Neural cell (in vitro differentiated cells): ENCODE measurements at regions not wholly inside any gene's neighbourhood (a gene's known extent, or its start where the extent isn't known, plus 50 kb on each side); places are given as distances from the start of the nearest gene placed in this dataset.

ENCODE experiments used
- H2AFZ ChIP-seq: fragments of 200-600, 300-800 bp; sonication (generic), shearing (Covaris generic); 2 replicates; pipeline ENCODE4 v1.6.0; 2014; ENCODE audit warnings: low read depth, mild to moderate bottlenecking, antibody characterized with exemption, low read length, moderate library complexity
- H3F3A ChIP-seq: fragments of 200-600 bp; shearing (Covaris generic); 2 replicates; pipeline ENCODE4 v1.6.1; 2016; ENCODE audit warnings: mild to moderate bottlenecking, moderate library complexity, mixed read lengths, antibody characterized with exemption, low read length; ENCODE audit not compliant: insufficient read depth, poor library complexity, severe bottlenecking
- H3K27ac ChIP-seq: fragments of 200-600, 300-800 bp; sonication (generic), shearing (Covaris generic); 2 replicates; pipeline ENCODE4 v1.5.1; 2014; ENCODE audit warnings: mild to moderate bottlenecking, low read length, moderate library complexity
- H3K27me3 ChIP-seq: fragments of 300-800, 200-600 bp; sonication (generic), shearing (Covaris generic); 2 replicates; pipeline ENCODE4 v1.6.0; 2014; ENCODE audit warnings: mild to moderate bottlenecking, low read depth, low read length, moderate library complexity; ENCODE audit not compliant: insufficient read depth
- H3K36me3 ChIP-seq: fragments of 300-800, 200-600 bp; sonication (generic), shearing (Covaris generic); 2 replicates; pipeline ENCODE4 v1.5.1; 2014; ENCODE audit warnings: mild to moderate bottlenecking, antibody characterized with exemption, low read length, moderate library complexity; ENCODE audit not compliant: insufficient read depth
- H3K4me2 ChIP-seq: fragments of 300-800, 200-600 bp; sonication (generic), shearing (Covaris generic); 2 replicates; pipeline ENCODE4 v1.6.0; 2014; ENCODE audit warnings: mild to moderate bottlenecking, low read length
- H3K4me3 ChIP-seq: fragments of 300-800, 200-600 bp; sonication (generic), shearing (Covaris generic); 2 replicates; pipeline ENCODE4 v1.5.1; 2014; ENCODE audit warnings: mild to moderate bottlenecking, low read length, moderate library complexity
- H3K79me2 ChIP-seq: fragments of 200-600 bp; shearing (Covaris generic); replicated peaks from 2 replicates; pipeline ENCODE4 v1.6.0; 2014; ENCODE audit warnings: mild to moderate bottlenecking, low read length, moderate library complexity; ENCODE audit not compliant: insufficient read depth
- H3K9ac ChIP-seq: fragments of 300-800, 200-600 bp; sonication (generic), shearing (Covaris generic); 2 replicates; pipeline ENCODE4 v1.6.1; 2016; ENCODE audit warnings: mild to moderate bottlenecking, low read length, mixed read lengths
- H3K9me2 ChIP-seq: fragments of 200-600 bp; shearing (Covaris generic); 2 replicates; pipeline ENCODE4 v1.6.1; 2016; ENCODE audit warnings: mild to moderate bottlenecking, low read length, mixed read lengths; ENCODE audit not compliant: insufficient read depth
- H3K9me3 ChIP-seq: fragments of 200-600, 300-800 bp; sonication (generic), shearing (Covaris generic); 2 replicates; pipeline ENCODE4 v1.6.1; 2016; ENCODE audit warnings: mild to moderate bottlenecking, mixed run types, low read length, moderate library complexity, mixed read lengths
- H4K20me1 ChIP-seq: fragments of 200-600 bp; shearing (Covaris generic); 2 replicates; pipeline ENCODE4 v1.6.1; 2016; ENCODE audit warnings: mild to moderate bottlenecking, mixed run types; ENCODE audit not compliant: insufficient read depth
- CTCF ChIP-seq: fragments of 450-650 bp; IDR thresholded peaks from 2 replicates; pipeline ENCODE4 v1.5.1; 2014; ENCODE audit warnings: antibody characterized with exemption, mild to moderate bottlenecking, moderate library complexity; ENCODE audit not compliant: poor library complexity, severe bottlenecking
- EP300 ChIP-seq: fragments of 450-650 bp; conservative IDR thresholded peaks from 2 replicates; pipeline ENCODE4 v1.6.1; 2014; ENCODE audit warnings: antibody characterized with exemption, mild to moderate bottlenecking, moderate library complexity; ENCODE audit not compliant: poor library complexity, severe bottlenecking
- EZH2 ChIP-seq: fragments of 200-600, 300-800 bp; shearing (Covaris generic), sonication (generic); IDR thresholded peaks from 2 replicates; pipeline ENCODE4 v1.6.1; 2014; ENCODE audit warnings: antibody characterized with exemption, low read length, borderline replicate concordance, mild to moderate bottlenecking; ENCODE audit not compliant: insufficient read depth, poor library complexity, severe bottlenecking
- MXI1 ChIP-seq: fragments of 450-650 bp; conservative IDR thresholded peaks from 2 replicates; pipeline ENCODE4 v1.6.1; 2014; ENCODE audit warnings: antibody characterized with exemption, mild to moderate bottlenecking; ENCODE audit not compliant: poor library complexity, severe bottlenecking
- POLR2AphosphoS5 ChIP-seq: IDR thresholded peaks from 2 replicates; pipeline ENCODE4 v1.6.1; 2012
- RAD21 ChIP-seq: fragments of 450-650 bp; conservative IDR thresholded peaks from 2 replicates; pipeline ENCODE4 v1.6.1; 2014; ENCODE audit warnings: antibody characterized with exemption, mild to moderate bottlenecking, moderate library complexity
- REST ChIP-seq: IDR thresholded peaks from 2 replicates; pipeline ENCODE4 v1.6.1; 2012; ENCODE audit warnings: borderline replicate concordance
- SMC3 ChIP-seq: fragments of 450-650 bp; conservative IDR thresholded peaks from 2 replicates; pipeline ENCODE4 v1.6.1; 2014; ENCODE audit warnings: antibody characterized with exemption, mild to moderate bottlenecking, moderate library complexity; ENCODE audit not compliant: poor library complexity
- TAF1 ChIP-seq: IDR thresholded peaks from 2 replicates; pipeline ENCODE4 v1.6.1; 2012; ENCODE audit warnings: low read depth

- Histone ChIP-seq H3K9ac (no peak overlapping the region), H3K27ac (no peak overlapping the region), H3K36me3 (no peaks in the 10 kb centered on the region), H3K27me3 (no peaks in the 10 kb centered on the region), H3F3A (no peaks in the 10 kb centered on the region), H4K20me1 (no peaks in the 10 kb centered on the region), H2AFZ (no peak overlapping the region), H3K4me2 (no peak overlapping the region), H3K79me2 (no peaks in the 10 kb centered on the region), H3K4me3 (no peak overlapping the region), H3K9me2 (no peaks in the 10 kb centered on the region), H3K9me3 (no peaks in the 10 kb centered on the region)
- TF ChIP-seq MXI1 (no peak), RAD21 (no peak), TAF1 (no peak), SMC3 (no peak), EZH2 (no peak), POLR2AphosphoS5 (no peak), REST (no peak), EP300 (no peak), CTCF (no peak)
Observed at GRCh38 chr1:194047921-194048320, 861.5 kb upstream of the B3GALT2 start.

GRCh38 chr1:194047206-194047605, 860.8 kb upstream of the B3GALT2 start:
- TF ChIP-seq REST (no peak), EZH2 (no peak), TAF1 (no peak), CTCF (no peak), POLR2AphosphoS5 (no peak), SMC3 (no peak), MXI1 (no peak), EP300 (no peak), RAD21 (no peak)
- no peak overlapping the region for H3K4me2 ChIP-seq
- H3K27ac ChIP-seq, result no peak overlapping the region
- no peaks in the 10 kb centered on the region for H3K27me3 ChIP-seq
- no peaks in the 10 kb centered on the region for H3K79me2 ChIP-seq
- H3K9me2 ChIP-seq, result no peaks in the 10 kb centered on the region
- no peak overlapping the region for H2AFZ ChIP-seq
- no peaks in the 10 kb centered on the region for H3K36me3 ChIP-seq
- no peak overlapping the region for H3K9ac ChIP-seq
- no peaks in the 10 kb centered on the region for H4K20me1 ChIP-seq
- H3K9me3 ChIP-seq, result no peaks in the 10 kb centered on the region
- no peaks in the 10 kb centered on the region for H3F3A ChIP-seq
- H3K4me3 ChIP-seq, result no peak overlapping the region
